Tibial artery (tissue), 4 donors: ENCODE measurements at regions not wholly inside any gene's neighbourhood (a gene's known extent, or its start where the extent isn't known, plus 50 kb on each side); places are given as distances from the start of the nearest gene placed in this dataset.

Experiments
- DNase-seq, 2 donors: peaks; one replicate each; pipeline ENCODE4 v3.0.0-alpha.2; 2019
- H3K27ac ChIP-seq, 2 donors: fragments of 200-600 bp; sonication (generic) in 1 of 2; 1 replicate in 1 of 2; 2 replicates in 1 of 2; pipeline ENCODE4 v1.5.1; 2018 to 2019; ENCODE audit warnings: mild to moderate bottlenecking in 1 of 2
- H3K27me3 ChIP-seq, 2 donors: fragments of 200-600 bp; sonication (generic) in 1 of 2; one replicate each; pipeline versions ENCODE4 v1.5.1 to v1.6.0; 2016 to 2019
- H3K36me3 ChIP-seq, 3 donors: fragments of 200-600 bp; sonication (generic) in 2 of 3; one replicate each; pipeline ENCODE4 v1.5.1; 2016 to 2019; ENCODE audit warnings: mild to moderate bottlenecking in 2 of 3
- H3K4me1 ChIP-seq, 4 donors: fragments of 200-600 bp; sonication (generic) in 2 of 4; 1 replicate in 3 of 4; 2 replicates in 1 of 4; pipeline ENCODE4 v1.5.1; 2016 to 2019
- H3K4me3 ChIP-seq, 2 donors: fragments of 200-600 bp; sonication (generic) in 1 of 2; 1 replicate in 1 of 2; 2 replicates in 1 of 2; pipeline ENCODE4 v1.5.1; 2018 to 2019; ENCODE audit warnings: mild to moderate bottlenecking in 2 of 2
- H3K9me3 ChIP-seq, 3 donors: fragments of 200-600 bp; sonication (generic) in 1 of 3; one replicate each; pipeline ENCODE4 v1.5.1; 2016 to 2019
- intact Hi-C: fragments of 100-400 bp; cut with DNase I; formaldehyde crosslinking; loops from one replicate; pipeline ENCODE4 v1.15.0; 2023; ENCODE audit warnings: low total_unique reads
- TF ChIP-seq, protein P1 (sequence below), 2 experiments: fragments of 200-600 bp in 1 of 2; fragments of 450-650 bp in 1 of 2; IDR thresholded peaks; one replicate each; pipeline ENCODE4 v1.5.1; 2017 to 2019; ENCODE audit warnings: antibody characterized with exemption in 2 of 2, mild to moderate bottlenecking in 1 of 2, moderate library complexity in 1 of 2

DNA sequence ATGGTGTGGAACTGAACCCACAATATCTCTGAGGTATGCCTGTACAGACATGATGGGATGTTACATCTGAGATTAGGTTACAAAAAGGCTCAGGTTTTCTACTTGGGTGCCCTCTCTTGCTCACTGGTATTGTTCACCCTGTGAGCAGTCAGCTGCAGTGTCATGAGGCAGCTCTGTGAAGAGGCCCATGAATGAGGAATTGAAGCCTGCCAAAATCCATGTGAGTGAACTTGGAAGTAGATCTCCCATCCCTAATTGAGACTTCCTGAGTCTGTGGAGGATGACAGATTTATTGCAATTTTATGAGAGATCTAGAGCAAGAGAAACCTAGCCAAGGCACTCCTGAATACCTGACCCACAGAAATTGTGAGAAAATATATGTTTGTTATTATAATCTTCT is 404.9 kb upstream of the ZEB2 start:
- H3K9me3 ChIP-seq: peaks cover 0 to 11% (median 7%) of the 10 kb centered on the region in 3 donors
- no peaks in the 10 kb centered on the region for H3K4me1 ChIP-seq
- intact Hi-C loops: no loop called here
- no peaks in the 10 kb centered on the region for H3K36me3 ChIP-seq
- no peak for DNase-seq
- no peak overlapping the region for H3K4me3 ChIP-seq
- no peaks in the 10 kb centered on the region for H3K27me3 ChIP-seq
- no peak overlapping the region for H3K27ac ChIP-seq
- TF ChIP-seq, protein P1, sequence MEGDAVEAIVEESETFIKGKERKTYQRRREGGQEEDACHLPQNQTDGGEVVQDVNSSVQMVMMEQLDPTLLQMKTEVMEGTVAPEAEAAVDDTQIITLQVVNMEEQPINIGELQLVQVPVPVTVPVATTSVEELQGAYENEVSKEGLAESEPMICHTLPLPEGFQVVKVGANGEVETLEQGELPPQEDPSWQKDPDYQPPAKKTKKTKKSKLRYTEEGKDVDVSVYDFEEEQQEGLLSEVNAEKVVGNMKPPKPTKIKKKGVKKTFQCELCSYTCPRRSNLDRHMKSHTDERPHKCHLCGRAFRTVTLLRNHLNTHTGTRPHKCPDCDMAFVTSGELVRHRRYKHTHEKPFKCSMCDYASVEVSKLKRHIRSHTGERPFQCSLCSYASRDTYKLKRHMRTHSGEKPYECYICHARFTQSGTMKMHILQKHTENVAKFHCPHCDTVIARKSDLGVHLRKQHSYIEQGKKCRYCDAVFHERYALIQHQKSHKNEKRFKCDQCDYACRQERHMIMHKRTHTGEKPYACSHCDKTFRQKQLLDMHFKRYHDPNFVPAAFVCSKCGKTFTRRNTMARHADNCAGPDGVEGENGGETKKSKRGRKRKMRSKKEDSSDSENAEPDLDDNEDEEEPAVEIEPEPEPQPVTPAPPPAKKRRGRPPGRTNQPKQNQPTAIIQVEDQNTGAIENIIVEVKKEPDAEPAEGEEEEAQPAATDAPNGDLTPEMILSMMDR (IDR thresholded peaks at IDR 0.05): no peak

DNA sequence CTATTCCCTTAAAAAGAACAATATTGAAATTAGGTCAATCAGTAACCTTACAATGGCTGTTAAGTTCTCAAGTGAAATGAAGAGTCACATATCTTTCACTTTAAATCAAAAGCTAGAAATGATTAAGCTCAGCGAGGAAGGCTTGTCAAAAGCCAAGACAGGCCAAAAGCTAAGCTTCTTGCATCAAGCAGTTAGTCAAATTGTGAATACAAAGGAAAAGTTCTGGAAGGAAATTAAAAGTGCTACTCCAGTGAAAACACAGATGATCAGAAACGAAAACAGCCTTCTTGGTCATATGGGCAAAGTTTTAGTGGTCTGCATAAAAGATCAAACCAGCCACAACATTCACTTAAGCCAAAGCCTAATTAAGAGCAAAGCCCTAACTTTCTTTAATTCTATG is 402.6 kb upstream of the ZEB2 start:
- intact Hi-C loops: no loop called here
- TF ChIP-seq, protein P1 (IDR thresholded peaks at IDR 0.05): no peak
- DNase-seq: no peak
- H3K4me1 ChIP-seq: no peaks in the 10 kb centered on the region
- H3K27me3 ChIP-seq: no peaks in the 10 kb centered on the region
- no peaks in the 10 kb centered on the region for H3K36me3 ChIP-seq
- H3K9me3 ChIP-seq: peaks cover 0 to 4% (median 0%) of the 10 kb centered on the region in 3 donors
- H3K4me3 ChIP-seq: no peak overlapping the region
- no peak overlapping the region for H3K27ac ChIP-seq

DNA sequence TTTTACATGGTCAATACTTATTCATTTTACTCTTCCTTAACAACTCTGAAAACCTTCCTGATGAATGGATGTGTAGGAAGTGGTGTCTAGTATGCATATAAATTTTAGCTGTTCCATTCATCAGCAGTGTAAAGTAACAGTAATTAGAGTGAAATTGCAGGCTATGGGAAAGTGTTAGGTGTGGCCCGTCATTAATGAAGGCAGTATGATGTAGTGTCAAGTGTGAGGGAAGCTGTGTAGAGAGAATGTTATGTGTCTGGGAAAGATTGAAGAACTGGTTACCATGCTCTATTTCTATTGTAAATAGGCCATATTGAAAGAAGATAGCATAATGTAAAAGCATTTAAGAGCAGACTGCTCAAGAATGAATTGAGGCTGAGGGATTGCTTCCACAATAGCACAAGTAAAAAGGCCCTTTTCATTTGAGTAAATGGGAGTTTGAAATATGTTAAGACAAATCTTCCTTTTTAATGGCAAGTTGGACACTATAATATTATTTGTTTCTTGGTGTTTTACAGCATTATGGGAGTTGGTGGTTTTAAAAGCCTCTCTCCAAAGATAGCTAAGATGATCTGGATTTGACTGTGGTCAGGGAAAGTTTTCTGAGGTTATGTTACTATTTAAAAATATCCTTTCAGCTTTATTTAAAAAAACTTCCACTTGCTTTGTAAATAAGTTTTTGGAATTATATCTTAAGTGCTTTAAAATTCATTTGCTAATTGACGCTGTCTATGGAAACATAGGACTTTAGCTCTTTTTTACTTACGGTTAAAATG is 401.0 kb upstream of the ZEB2 start:
- Histone ChIP-seq H3K4me1 (no peaks in the 10 kb centered on the region), H3K4me3 (no peak overlapping the region), H3K36me3 (no peaks in the 10 kb centered on the region), H3K27me3 (no peaks in the 10 kb centered on the region), H3K9me3 (no peaks in the 10 kb centered on the region), H3K27ac (no peak overlapping the region)
- TF ChIP-seq, protein P1 (IDR thresholded peaks at IDR 0.05): no peak
- intact Hi-C loops: no loop called here
- DNase-seq: no peak

DNA sequence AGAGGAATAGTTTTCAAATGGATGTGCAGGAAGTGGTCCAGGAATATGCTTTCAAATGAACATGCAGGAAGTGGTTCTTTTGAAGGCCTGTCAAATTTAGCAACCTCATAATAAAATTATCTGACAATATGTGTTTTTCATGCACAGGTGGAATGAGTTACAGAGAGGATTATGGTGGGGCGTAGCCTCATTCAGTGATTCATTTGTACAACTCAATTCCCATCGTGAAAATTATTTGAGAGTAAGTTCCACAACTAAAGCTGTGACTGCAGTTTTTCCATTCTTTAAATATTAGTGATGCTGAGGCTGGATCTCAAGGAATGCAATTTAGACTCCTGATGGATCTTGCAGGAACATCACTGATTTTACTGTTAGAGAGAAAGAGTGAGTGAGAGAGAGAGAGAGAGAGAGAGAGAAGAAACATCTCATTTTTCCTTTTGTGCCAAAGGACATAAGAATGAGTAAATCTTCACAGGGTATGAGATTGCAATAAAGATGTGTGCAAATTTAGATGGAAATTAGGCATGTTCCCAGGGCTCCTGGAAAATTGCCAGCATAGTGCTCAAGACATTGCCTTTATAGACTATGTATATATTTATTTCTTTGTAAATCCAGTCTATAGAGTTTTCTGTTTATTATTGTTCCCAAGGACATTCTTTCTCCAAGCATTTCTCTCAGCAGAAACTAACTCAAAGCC is 394.9 kb upstream of the ZEB2 start:
- Histone ChIP-seq H3K27ac (no peak overlapping the region), H3K9me3 (no peaks in the 10 kb centered on the region), H3K36me3 (no peaks in the 10 kb centered on the region), H3K27me3 (no peaks in the 10 kb centered on the region), H3K4me1 (no peaks in the 10 kb centered on the region), H3K4me3 (no peak overlapping the region)
- intact Hi-C loops: no loop called here
- TF ChIP-seq, protein P1 (IDR thresholded peaks at IDR 0.05): no peak
- no peak for DNase-seq

DNA sequence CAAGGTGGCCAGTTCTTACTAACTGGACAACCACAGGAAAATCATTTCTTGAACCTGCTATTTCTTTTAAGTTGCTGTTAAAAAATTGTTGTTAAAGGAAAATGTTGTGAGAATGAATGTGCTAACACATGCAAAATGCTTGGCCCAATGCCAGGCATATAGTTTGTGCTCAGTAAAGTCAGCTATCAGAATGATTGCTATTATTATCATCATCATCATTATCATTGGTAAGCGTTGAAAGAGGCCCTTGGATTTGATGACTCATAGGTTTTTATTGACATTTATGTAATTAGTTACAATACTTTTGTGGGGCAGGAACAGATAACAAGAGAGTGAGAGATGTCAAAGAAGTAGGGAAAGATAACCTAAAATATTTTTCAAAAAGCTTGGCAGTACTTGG is 394.2 kb upstream of the ZEB2 start:
- intact Hi-C loops: no loop called here
- Histone ChIP-seq H3K4me1 (no peaks in the 10 kb centered on the region), H3K36me3 (no peaks in the 10 kb centered on the region), H3K27me3 (no peaks in the 10 kb centered on the region), H3K27ac (no peak overlapping the region), H3K4me3 (no peak overlapping the region), H3K9me3 (no peaks in the 10 kb centered on the region)
- no peak for DNase-seq
- TF ChIP-seq, protein P1 (IDR thresholded peaks at IDR 0.05): no peak
